DMS153 treated with DMSO at 0.1 percent for 48 hours (cell line): ENCODE measurements at regions not wholly inside any gene's neighbourhood (a gene's known extent, or its start where the extent isn't known, plus 50 kb on each side); places are given as distances from the start of the nearest gene placed in this dataset.

Experiments used
- DNase-seq: peaks from one replicate; lab custom pipeline; 2025; ENCODE audit not compliant: unreplicated experiment; lab: John Stamatoyannopoulos, UW

- DNase-seq: no peak
Observed at GRCh38 chr13:62085337-62086229, 669.9 kb upstream of the PCDH20 start.

GRCh38 chr13:62084728-62085127 lies 669.1 kb upstream of the PCDH20 start:
- no peak for DNase-seq

- no peak for DNase-seq
Observed at GRCh38 chr13:62067821-62068220, 652.2 kb upstream of the PCDH20 start.

- no peak for DNase-seq
Observed at GRCh38 chr13:62065016-62065415, 649.4 kb upstream of the PCDH20 start.

GRCh38 chr13:62061751-62062150 lies 646.1 kb upstream of the PCDH20 start:
- DNase-seq: no peak

GRCh38 chr13:62060570-62060969 lies 644.9 kb upstream of the PCDH20 start:
- DNase-seq: no peak

GRCh38 chr13:62057286-62057685 lies 641.6 kb upstream of the PCDH20 start:
- no peak for DNase-seq

GRCh38 chr13:62049992-62050391 lies 634.3 kb upstream of the PCDH20 start:
- no peak for DNase-seq

GRCh38 chr13:62046512-62046911 lies 630.9 kb upstream of the PCDH20 start:
- DNase-seq: no peak

- no peak for DNase-seq
Observed at GRCh38 chr13:62043600-62043999, 628.0 kb upstream of the PCDH20 start.

- DNase-seq: peak; percentile 69
Observed at GRCh38 chr13:62040806-62041205, 625.2 kb upstream of the PCDH20 start.

- DNase-seq: no peak
Observed at GRCh38 chr13:62040078-62040477, 624.4 kb upstream of the PCDH20 start.

- no peak for DNase-seq
Observed at GRCh38 chr13:62038214-62038613, 622.6 kb upstream of the PCDH20 start.

GRCh38 chr13:62035981-62036380 lies 620.3 kb upstream of the PCDH20 start:
- DNase-seq: no peak

- DNase-seq: no peak
Observed at GRCh38 chr13:62033934-62034333, 618.3 kb upstream of the PCDH20 start.

- DNase-seq: no peak
Observed at GRCh38 chr13:62022369-62022768, 606.7 kb upstream of the PCDH20 start.

GRCh38 chr13:62019858-62020257 lies 604.2 kb upstream of the PCDH20 start:
- DNase-seq: no peak

- DNase-seq: peak; percentile 11
Observed at GRCh38 chr13:62014299-62014698, 598.6 kb upstream of the PCDH20 start.

GRCh38 chr13:62003452-62003851 lies 587.8 kb upstream of the PCDH20 start:
- DNase-seq: no peak

- no peak for DNase-seq
Observed at GRCh38 chr13:61994174-61994573, 578.5 kb upstream of the PCDH20 start.

GRCh38 chr13:61989978-61990377 lies 574.3 kb upstream of the PCDH20 start:
- no peak for DNase-seq

- no peak for DNase-seq
Observed at GRCh38 chr13:61988810-61989209, 573.2 kb upstream of the PCDH20 start.

GRCh38 chr13:61975001-61975400 lies 559.4 kb upstream of the PCDH20 start:
- no peak for DNase-seq
